ENCODE measurements at regions not wholly inside any gene's neighbourhood (a gene's known extent, or its start where the extent isn't known, plus 50 kb on each side); places are given as distances from the start of the nearest gene placed in this dataset.

DNA sequence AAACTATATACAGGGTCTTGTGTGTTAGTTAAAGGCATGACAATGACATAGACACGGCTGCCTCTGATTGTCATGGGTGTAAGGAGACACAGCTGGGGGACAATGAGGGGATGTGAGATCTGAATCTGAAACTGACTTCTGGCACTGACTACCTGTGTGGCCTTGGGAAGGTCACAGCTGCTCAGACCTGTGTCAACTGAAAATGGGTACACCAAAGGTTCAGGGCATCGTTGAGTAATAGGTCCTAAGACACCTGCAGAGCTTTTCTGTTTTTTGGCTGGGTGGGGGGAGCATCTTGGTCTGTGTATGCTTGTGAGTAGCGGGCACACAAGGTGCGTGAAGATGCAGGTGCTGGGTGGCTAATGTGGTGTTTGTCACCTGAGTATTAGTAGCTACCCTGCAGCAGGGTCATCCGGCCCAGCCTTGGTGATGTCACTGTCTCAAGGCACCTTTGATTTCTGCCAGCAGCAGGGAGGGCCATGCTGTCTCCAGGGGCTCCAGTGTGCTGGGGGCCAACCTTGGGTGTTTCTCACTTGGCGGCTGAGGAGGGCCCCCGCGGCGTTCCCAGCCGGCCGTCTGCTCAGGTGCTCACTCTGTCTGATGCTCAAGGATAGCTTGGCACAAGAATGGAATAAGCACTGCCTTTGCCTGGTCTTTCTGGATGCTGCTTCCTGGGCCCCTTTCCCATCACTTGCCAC lies 53.1 kb upstream of the HS6ST1 start:
- Histone ChIP-seq H3K36me3 (ENCODE audit: control insufficient read depth in 4 of 4, insufficient read depth in 3 of 4, low read depth in 1 of 4, low read length in 3 of 4) (no peaks in the 10 kb centered on the region), H3K27ac (ENCODE audit: low read depth in 1 of 2, low read length in 2 of 2) (no peak overlapping the region), H3K4me3 (ENCODE audit: low read depth in 1 of 3, low read length in 3 of 3) (no peak overlapping the region), H3K4me1 (ENCODE audit: control insufficient read depth in 4 of 4, insufficient read depth in 4 of 4, low read length in 3 of 4) (no peaks in the 10 kb centered on the region), H3K9ac (ENCODE audit: low read depth in 1 of 2, low read length in 2 of 2) (no peak overlapping the region), H3K27me3 (ENCODE audit: control insufficient read depth in 4 of 4, insufficient read depth in 4 of 4, low read length in 3 of 4) (no peaks in the 10 kb centered on the region), H3K9me3 (ENCODE audit: control insufficient read depth in 4 of 4, low read length in 3 of 4) (no peaks in the 10 kb centered on the region)
- no peak for DNase-seq (ENCODE audit: low spot score)
- WGBS = 91% methylated on average over 11 of the region's 11 CpGs
- TF ChIP-seq, protein P1, sequence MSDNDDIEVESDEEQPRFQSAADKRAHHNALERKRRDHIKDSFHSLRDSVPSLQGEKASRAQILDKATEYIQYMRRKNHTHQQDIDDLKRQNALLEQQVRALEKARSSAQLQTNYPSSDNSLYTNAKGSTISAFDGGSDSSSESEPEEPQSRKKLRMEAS (IDR thresholded peaks at IDR 0.05) = no peak
- TF ChIP-seq, protein P2, sequence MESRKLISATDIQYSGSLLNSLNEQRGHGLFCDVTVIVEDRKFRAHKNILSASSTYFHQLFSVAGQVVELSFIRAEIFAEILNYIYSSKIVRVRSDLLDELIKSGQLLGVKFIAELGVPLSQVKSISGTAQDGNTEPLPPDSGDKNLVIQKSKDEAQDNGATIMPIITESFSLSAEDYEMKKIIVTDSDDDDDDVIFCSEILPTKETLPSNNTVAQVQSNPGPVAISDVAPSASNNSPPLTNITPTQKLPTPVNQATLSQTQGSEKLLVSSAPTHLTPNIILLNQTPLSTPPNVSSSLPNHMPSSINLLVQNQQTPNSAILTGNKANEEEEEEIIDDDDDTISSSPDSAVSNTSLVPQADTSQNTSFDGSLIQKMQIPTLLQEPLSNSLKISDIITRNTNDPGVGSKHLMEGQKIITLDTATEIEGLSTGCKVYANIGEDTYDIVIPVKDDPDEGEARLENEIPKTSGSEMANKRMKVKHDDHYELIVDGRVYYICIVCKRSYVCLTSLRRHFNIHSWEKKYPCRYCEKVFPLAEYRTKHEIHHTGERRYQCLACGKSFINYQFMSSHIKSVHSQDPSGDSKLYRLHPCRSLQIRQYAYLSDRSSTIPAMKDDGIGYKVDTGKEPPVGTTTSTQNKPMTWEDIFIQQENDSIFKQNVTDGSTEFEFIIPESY (IDR thresholded peaks at IDR 0.05) = no peak
- TF ChIP-seq EGR1 (IDR thresholded peaks at IDR 0.05; ENCODE audit: low read depth in 2 of 2) (no peak), GABPA (IDR thresholded peaks at IDR 0.05 in 1 of 2, conservative IDR thresholded peaks at IDR 0.05 in 1 of 2) (no peak)

DNA sequence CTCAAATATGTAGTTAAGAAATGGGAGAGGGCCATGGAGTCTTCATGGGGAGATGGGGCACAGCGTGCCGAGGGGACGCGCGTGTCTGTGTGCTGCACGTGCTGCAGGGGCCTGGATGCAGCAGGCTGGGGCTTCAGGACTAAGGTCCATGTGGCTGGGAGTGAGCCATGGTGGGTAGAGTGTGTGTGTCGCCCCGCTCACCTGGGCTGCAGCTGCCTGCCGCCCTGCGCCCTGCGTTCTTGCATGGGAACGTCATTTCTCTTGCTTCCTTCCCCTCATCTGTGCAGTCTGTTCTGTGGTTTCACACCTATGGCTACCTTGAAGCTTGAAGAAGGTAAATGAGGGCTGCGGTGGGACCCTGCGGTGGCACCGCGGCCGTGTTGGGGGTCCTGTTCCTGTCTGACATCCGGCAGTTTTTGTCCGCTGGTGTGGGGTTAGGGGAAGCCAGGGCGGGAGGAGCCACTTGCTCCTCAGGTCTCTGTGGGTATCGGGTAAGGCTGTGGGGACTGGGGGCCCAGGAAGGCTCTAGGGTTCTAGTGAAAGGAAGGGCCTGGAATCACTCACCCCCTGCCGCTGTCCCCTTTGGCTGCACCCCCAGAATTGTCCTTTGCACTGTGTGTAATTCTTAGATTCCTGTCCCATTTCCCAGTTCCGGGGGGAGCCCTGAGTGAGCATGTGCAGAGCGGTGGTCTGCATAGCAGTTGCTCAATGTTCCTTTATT lies 54.1 kb upstream of the HS6ST1 start:
- DNase-seq (ENCODE audit: low spot score) = no peak
- Histone ChIP-seq H3K27ac (ENCODE audit: low read depth in 1 of 2, low read length in 2 of 2) (no peak overlapping the region), H3K4me1 (ENCODE audit: control insufficient read depth in 4 of 4, insufficient read depth in 4 of 4, low read length in 3 of 4) (no peaks in the 10 kb centered on the region), H3K4me3 (ENCODE audit: low read depth in 1 of 3, low read length in 3 of 3) (no peak overlapping the region), H3K27me3 (ENCODE audit: control insufficient read depth in 4 of 4, insufficient read depth in 4 of 4, low read length in 3 of 4) (no peaks in the 10 kb centered on the region), H3K9ac (ENCODE audit: low read depth in 1 of 2, low read length in 2 of 2) (no peak overlapping the region), H3K9me3 (ENCODE audit: control insufficient read depth in 4 of 4, low read length in 3 of 4) (no peaks in the 10 kb centered on the region), H3K36me3 (ENCODE audit: control insufficient read depth in 4 of 4, insufficient read depth in 3 of 4, low read depth in 1 of 4, low read length in 3 of 4) (no peaks in the 10 kb centered on the region)
- WGBS = 88% methylated on average over 24 of the region's 24 CpGs
- TF ChIP-seq HNF4A (conservative IDR thresholded peaks at IDR 0.05) (no peak), FOXA1 (IDR thresholded peaks at IDR 0.05) (no peak), NR2F2 (IDR thresholded peaks at IDR 0.05) (no peak), TAF1 (conservative IDR thresholded peaks at IDR 0.05) (no peak), GABPA (IDR thresholded peaks at IDR 0.05 in 1 of 2, conservative IDR thresholded peaks at IDR 0.05 in 1 of 2) (no peak), HNF4G (IDR thresholded peaks at IDR 0.05) (no peak)
- TF ChIP-seq, protein P3, sequence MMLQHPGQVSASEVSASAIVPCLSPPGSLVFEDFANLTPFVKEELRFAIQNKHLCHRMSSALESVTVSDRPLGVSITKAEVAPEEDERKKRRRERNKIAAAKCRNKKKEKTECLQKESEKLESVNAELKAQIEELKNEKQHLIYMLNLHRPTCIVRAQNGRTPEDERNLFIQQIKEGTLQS (IDR thresholded peaks at IDR 0.05) = no peak
- TF ChIP-seq, protein P4, sequence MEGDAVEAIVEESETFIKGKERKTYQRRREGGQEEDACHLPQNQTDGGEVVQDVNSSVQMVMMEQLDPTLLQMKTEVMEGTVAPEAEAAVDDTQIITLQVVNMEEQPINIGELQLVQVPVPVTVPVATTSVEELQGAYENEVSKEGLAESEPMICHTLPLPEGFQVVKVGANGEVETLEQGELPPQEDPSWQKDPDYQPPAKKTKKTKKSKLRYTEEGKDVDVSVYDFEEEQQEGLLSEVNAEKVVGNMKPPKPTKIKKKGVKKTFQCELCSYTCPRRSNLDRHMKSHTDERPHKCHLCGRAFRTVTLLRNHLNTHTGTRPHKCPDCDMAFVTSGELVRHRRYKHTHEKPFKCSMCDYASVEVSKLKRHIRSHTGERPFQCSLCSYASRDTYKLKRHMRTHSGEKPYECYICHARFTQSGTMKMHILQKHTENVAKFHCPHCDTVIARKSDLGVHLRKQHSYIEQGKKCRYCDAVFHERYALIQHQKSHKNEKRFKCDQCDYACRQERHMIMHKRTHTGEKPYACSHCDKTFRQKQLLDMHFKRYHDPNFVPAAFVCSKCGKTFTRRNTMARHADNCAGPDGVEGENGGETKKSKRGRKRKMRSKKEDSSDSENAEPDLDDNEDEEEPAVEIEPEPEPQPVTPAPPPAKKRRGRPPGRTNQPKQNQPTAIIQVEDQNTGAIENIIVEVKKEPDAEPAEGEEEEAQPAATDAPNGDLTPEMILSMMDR (IDR thresholded peaks at IDR 0.05; ENCODE audit: low read depth, low read length, missing input control) = no peak
- TF ChIP-seq, protein P2 (IDR thresholded peaks at IDR 0.05) = no peak

Data from liver (tissue), 8 donors.